ENCODE measurements at regions not wholly inside any gene's neighbourhood (a gene's known extent, or its start where the extent isn't known, plus 50 kb on each side); places are given as distances from the start of the nearest gene placed in this dataset.

DNA sequence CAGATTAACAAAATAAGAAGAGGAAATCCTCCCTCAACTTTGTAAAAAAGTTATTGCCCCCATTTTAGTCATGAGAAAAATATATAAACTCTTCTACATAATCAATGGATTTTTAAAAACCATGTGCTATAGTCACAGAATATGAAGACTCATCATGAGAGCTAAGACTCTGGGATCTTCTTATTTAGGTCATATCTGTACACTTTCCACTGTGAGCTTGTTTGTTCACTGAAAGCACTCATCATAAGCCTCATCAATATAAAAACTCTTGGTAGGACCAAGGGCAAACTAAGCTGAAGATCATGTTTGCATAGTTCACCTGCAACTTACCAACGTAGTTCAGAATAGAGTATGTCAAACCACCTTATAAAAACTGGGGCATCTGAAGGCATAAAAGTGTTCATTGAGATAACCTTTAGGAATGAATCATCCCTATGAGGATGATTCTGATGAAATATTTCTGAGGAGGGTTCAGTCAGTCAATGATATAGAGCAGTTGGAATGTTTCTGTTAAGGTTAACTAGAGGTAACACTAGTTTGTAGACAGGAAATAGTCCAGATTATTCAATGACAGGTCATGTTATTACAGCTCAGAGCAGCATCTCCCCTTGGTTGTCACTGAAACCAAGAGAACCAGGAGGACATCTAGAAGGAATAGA lies 289.9 kb upstream of the SMC2 start:
- TF ChIP-seq POLR2AphosphoS5 (IDR thresholded peaks at IDR 0.05) (no peak), POLR2A (IDR thresholded peaks at IDR 0.05) (no peak)
- TF ChIP-seq, protein P1, sequence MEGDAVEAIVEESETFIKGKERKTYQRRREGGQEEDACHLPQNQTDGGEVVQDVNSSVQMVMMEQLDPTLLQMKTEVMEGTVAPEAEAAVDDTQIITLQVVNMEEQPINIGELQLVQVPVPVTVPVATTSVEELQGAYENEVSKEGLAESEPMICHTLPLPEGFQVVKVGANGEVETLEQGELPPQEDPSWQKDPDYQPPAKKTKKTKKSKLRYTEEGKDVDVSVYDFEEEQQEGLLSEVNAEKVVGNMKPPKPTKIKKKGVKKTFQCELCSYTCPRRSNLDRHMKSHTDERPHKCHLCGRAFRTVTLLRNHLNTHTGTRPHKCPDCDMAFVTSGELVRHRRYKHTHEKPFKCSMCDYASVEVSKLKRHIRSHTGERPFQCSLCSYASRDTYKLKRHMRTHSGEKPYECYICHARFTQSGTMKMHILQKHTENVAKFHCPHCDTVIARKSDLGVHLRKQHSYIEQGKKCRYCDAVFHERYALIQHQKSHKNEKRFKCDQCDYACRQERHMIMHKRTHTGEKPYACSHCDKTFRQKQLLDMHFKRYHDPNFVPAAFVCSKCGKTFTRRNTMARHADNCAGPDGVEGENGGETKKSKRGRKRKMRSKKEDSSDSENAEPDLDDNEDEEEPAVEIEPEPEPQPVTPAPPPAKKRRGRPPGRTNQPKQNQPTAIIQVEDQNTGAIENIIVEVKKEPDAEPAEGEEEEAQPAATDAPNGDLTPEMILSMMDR (IDR thresholded peaks at IDR 0.05) = no peak

Measured in stomach (tissue), 4 donors.